ENCODE measurements at regions not wholly inside any gene's neighbourhood (a gene's known extent, or its start where the extent isn't known, plus 50 kb on each side); places are given as distances from the start of the nearest gene placed in this dataset.
"Not testable (repeated sequence)": the region's sequence is repeated elsewhere in the genome, so short reads cannot be mapped to it uniquely, and the experiment has no call there.

DNA sequence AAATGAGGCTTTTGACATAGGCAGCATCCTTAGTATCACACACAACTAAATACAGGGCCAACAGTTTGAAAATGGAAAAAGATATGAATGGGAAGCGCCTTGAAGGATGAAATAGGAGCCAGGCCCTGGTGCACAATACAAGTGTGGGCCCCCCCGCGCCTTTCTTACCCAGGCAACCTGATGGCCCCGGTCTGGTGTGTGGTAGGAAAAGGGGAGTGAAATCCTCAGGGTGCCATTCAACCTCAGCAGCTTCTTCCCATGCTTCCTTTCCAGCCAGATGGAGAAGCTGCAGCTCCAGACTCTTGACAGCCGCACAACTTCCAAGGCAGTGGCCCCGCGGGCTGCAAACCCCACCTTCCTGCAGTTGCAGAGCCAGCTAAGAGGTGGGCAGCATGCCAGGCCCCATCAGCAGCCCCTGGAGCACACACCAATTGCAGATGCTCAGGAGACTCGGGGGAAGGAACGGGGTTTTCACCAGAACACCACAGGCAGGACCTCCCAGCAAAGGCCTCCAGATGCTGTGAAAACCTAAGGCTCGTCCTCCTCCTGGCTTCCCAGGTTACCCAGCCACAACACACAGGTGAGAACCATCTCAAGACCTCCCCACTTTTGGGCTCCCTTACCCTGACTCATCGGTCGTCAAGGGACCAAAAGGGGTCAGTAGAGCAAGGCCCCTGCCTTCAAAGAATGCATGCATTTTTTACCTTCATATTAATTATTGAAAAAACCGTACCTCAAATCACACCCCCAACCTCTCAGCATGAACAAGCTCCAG is 101.6 kb downstream of the CPN2 start:
- DNase-seq (ENCODE audit: low read depth in 2 of 2): no peak

DNA sequence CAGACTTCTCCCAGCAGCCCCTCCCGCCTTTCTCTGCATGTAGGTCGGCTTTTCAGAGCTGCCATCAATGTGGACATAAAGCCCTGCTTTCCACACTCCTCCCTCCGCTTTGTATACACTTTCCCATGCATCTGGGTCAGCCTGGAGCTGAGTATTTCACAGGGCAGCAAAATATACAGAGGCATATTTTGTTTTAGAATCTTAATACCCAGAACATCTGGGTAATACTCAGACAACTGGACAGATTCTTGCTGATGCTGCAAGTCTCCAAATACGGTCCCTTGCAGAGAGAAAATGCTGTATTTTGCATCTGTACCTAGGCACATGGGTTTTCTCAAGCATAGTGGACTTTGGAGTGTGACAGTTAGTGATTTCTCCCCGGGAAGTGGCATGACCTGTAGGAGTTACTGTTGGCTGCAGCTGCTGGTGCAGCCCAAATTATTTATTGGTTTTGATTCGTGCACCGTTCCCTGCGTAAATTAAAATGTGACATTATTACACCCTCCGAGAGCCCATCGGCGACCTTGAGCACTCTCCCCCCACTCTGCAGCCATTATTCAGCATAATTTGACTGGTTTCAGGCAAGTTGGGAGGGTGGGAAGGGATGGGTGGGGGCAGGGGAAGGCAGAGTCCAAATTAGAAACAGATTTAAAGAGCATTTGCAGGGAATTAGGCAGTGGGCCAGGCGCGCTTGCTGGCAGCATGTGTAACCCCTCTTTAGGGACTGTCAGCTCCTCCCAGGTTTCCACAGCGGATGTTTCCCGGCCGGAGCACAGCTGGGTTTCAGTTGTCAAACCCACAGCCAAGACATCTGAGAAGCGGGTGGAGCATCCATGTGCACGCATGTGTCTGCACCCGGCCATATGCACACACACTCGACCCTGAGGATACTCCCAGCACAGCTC is 100.8 kb downstream of the CPN2 start:
- no peak for DNase-seq (ENCODE audit: low read depth in 2 of 2)

DNA sequence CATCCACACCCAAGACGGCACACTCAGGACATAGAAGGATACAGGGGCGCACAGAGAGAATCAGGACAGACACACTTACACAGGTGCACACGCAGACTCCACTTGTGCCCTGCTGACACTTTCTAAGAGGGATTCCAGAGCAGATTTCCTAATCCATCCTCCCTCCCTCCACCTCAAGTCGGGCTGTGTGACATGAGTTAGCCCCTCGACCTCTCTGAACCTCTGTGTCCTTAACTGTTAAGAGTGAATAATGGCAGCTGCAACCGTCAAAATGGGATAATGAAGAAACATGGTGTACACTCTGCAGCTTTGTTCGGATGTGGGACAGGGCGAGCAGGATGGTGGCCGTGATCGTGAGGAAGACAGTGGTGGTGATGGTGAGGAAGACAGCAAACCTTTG is 100.1 kb downstream of the CPN2 start:
- DNase-seq (ENCODE audit: low read depth in 2 of 2): no peak

DNA sequence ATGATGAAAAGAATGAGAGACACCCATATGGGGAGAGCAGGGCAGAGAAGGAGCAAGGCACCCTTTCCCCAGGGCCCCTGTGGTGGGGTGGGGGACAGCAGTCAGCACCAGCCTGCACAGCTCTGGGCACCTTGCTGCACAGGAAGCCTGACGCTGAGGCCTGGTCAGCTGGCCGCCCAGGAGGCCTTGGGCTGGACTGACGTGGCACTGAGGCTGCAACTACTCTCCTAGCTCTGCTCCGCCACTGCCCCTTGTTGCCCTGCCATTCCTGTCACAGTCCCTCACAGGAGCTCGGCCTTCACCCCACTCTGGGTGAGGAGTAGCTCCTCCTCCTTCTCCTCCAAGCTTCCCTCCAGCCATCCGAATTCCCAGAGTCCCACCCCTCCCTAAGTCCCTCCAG is 99.7 kb downstream of the CPN2 start:
- no peak for DNase-seq (ENCODE audit: low read depth in 2 of 2)

DNA sequence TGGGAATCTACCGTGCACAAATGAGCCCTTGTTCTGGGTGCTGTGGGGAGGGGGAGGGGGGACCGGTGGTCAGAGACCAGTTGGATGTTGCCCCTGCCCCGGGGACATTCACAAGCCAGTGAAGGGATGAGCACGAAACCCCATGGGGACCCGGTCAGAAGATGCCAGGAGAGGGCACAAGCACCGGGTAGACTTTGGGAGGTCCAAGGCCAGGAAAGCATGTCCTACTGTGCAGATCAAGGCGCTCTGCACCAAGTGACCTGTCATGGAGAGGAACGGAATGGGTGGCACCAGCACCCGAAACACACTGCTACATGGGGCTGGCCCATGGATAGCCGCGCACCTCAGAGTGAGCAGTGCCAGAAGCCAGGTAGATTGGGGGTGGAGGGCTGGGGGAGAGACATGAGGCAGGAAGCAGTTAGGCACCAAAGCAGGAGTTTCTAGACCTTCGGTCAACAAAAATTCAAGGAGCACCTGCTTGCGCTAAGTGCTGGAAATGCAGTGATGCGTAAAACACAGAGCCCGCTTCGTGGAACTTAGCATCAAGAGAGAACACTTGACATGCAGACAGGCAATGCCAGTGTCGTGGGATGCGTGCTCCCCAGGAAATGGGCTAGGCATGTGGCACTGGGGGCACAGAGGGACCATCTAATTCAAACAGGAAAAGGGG is 99.1 kb downstream of the CPN2 start:
- no peak for DNase-seq (ENCODE audit: low read depth in 2 of 2)

DNA sequence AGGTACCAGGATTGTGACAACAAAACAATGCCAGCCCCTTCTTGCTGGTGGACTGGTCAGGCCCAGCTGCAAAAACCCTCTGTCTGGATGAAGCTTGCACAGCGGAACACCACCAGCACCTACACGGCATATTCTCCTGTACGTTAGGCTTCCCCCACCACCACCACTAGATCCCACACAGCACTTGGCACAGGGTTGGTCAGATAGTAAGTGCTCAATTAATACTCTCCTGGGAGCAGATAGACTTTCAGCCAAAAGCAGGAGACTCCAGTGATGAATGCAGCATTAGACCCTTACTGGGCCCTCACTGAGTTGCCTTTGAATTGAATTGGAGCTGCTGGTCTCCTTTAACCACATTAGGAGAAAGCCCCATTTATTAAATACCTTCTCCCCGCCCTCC is 97.9 kb downstream of the CPN2 start:
- DNase-seq (ENCODE audit: low read depth in 2 of 2): no peak

DNA sequence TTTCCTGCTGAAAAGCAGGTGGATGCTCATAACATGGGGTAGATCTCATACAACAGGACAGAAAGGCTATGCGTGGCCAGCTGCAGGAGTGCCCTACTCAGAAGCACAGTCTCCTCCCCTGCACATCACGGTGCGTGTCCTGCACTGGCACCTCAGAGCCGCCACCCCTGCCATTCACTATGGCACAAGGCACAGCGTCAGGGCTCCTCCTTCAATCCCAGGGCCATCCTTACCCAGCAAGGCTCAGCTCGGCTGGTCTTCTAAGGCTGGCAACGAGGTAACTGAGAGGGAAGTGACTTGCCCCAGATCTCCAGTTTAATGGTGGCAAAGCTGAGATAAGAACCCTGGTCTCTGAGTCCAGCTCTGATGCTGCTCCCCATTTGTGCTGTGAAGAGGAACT is 97.1 kb downstream of the CPN2 start:
- DNase-seq (ENCODE audit: low read depth in 2 of 2): no peak

DNA sequence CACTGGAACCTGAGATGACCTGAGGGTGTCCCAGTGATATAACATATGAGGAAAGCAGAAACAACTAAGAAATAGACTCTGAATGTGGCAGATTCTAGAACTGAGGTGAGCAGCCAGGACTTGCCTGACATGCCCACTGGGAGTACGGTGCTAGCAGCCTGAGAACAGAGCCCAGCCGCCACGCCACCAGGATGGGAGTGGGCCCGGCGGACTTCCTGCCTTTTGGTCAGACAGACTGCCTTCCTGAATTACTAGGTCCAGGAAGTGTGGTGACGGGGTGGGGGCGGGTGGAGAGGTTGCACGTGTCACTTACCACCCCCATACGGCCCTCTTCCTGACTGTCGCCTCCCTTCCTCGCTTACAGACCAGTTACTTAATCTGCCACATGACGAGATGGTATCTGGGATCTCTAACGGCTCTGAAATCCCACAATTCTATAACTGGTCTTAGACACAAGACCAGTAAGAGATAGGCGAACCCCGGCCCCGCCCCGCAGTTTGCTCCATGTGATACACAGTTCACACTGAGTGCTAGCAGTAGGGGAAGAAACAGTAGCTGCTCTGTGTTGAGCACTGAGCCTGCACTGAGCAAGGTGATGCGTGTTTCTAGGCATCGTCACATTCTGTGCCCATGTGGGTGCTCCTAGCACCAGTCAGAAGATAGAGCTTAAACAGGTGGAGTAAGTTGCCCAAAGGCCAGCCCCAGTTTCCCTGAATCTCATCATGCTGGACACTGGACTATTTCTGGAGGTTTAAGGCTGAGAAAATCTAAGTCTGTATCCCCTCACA is 95.7 kb downstream of the CPN2 start:
- peak; percentile 95 to 99 for DNase-seq (ENCODE audit: low read depth in 2 of 2)

DNA sequence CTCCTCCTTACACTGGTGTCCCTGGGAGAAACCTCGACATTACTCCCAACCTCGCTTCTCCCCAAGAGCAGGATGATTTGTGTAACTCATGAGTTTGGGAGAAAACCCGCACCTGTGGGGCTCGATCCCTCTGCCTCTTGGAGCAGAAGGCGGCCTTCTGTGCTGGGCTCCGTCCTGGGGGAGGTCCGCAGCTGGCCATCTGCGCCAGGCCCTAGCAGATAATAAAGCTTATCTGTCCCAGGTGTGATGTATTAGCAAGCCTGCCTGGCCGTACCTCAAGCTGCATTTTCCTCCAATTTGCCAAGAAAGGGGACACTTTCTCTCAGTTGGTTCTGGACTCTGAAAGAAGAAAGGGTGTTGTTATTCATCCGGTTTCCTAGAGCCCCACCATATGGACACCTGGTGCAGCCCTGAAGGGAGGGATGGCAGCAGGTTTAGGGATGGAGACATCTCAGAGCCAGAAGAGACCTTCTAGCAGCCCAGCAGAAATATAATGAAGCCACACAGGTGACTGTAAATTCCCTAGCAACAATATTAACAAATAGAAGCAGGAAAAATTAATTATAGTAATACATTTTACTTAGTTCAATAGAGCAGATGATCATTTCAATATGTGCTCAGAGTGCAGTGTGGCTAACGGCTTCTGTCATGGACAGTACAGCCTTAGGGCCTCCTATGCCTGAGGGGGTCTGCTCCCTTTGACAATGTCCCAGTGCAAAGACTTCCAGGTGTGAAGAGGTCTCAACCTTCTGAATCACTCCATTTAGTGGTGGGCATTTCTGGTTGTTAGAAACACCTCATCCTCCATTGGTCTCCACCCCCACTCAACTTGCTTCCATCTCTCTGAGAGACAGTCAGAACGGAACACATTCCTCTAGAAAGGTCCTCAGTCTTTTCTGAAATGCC is 94.8 kb downstream of the CPN2 start:
- DNase-seq (ENCODE audit: low read depth in 2 of 2): no peak

DNA sequence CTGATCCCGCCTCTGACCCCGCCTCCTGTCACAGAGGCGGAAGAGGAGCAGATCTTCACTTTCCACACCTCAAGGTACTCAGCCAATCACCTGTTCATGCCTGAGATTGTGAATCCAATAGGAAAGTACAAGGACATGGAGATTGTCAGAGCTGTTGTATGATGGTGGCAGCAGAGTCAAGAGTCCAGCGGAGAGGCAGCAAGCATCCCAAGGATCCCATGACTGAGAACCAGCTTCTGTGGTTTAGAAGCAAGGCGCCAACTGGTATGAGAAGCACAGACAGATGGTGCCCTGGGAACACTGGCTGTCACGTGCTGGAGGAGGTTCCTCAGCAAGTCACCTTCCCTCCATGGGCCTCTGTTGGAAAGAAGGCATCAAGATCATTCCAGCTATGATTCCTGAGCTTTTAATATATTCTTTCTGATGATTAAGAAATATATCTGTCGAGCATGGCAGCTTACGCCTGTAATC is 93.9 kb downstream of the CPN2 start:
- no peak for DNase-seq (ENCODE audit: low read depth in 2 of 2)

DNA sequence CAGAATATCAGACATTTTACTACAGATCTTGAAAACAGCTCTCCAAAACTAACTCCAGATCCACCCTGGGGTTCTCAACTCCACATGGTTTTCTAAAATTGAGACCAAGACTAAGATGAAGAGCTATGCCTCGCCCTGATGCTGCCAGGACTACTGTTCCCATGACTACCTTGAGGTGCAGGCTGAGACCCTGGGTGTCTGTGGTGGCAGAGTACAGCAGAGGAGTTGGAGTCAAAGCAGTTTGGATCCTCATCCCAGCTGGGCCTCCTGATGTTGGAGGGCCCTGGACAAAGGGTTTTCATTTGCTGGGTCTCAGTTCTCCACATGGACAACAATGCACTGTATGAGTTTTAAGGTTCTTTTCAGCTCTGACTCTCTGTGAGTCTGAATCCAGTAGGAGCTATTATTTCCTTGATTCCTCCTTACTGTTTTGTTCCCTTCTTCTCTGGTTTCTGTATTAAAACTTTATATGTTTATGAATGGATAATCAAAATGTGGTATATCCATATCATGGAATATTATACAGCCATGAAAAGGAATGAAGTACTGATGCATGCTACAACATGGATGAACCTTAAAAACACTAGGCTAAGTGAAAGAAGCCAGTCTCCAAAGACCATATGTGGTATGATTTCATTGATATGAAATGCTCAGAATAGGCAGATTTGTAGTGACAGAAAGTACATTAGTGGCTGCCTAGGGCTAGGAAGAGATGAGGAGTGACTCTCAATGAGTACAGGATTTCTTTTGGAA is 93.0 kb downstream of the CPN2 start:
- DNase-seq (ENCODE audit: low read depth in 2 of 2): no peak

DNA sequence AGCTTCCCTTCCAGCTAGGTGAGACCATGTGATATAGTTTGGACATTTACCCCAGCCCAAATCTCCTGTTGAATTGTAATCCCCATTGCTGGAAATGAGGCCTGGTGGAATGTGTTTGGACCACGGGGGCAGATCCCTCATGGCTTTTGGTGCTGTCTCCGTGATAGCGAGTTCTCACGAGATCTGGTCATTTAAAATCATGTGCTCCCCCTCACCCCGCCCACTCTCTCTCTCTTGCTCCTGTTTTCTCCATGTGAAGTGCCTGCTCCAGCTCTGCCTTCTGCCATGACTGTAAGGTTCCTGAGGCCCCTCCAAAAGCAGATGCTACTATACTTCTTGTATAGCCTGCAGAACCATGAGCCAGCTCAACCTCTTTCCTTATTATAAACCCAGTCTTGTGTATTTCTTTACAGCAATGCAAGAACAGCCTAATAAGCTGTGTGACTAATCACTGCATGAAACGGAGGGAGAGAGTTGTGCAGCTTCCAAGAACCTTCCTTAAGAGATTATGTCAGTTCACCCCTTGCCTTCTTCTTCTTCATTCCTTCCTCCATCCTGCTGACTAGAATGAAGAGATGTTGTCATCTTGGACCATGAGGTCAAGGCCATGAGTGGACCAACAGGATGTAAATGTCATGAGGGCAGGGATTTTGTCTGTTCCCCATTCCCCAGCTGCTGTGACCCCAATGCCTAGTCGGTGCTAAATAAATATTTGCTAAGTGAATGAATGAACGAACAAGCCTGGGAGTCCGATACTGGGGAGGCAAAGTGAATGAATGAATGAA is 91.0 kb downstream of the CPN2 start:
- no peak for DNase-seq (ENCODE audit: low read depth in 2 of 2)

DNA sequence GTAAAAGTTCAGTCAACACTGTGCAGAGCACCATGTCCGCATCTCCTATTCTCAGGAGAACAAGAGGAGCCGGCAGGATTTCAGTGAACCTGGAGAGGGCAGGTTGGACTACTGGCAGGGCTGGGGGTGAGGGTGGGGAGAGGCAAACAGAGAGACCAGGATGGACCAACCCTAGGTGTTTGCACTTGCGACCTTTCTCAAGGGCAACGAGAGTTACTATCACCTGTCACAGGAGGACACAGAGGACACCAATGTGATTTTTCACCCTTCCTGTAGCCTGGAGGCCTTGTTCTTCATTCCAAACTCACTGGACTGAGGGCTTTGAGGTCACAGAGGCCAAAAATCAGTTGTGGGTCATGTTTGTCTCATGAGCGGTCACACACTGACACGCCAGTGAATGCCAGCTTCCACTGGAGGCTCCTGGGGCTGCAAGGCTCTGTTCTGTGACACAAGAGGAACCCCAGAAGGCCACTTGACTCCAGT is 89.5 kb downstream of the CPN2 start:
- no peak for DNase-seq (ENCODE audit: low read depth in 2 of 2)

DNA sequence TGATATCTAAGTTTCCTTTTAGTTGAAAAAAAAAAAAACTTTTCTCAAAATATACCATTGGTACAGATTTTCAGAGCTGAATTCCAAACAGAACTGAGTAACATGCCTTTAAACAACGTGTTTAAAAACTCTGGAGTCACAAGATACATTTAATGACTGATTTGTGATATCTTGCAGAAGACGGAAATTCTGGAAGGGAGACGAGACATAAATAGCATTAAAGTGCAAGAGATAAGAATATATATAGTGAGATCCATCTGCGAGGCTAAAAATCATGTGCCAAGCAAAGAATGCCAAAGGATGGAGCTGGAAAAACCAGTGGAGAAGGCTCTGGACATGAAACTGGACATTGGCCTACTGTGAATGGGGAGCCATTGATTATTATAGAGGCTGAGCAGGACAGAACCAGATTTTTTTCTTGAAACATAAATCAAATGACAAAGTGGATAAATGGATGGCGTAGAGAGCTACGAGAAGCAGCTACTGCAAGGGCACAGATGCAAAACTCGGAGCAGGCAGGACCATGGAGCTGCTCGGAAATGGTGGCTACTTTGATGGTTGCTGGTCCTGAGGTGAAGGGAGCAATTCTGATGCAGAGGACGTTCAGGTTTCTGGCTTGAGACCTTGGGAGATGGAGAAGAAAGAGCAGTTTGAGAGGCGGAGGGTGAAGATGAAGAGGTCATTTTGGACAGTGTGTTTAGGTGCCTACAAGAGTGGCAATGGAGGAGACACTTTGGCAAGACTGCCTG is 88.8 kb downstream of the CPN2 start:
- no peak for DNase-seq (ENCODE audit: low read depth in 2 of 2)

DNA sequence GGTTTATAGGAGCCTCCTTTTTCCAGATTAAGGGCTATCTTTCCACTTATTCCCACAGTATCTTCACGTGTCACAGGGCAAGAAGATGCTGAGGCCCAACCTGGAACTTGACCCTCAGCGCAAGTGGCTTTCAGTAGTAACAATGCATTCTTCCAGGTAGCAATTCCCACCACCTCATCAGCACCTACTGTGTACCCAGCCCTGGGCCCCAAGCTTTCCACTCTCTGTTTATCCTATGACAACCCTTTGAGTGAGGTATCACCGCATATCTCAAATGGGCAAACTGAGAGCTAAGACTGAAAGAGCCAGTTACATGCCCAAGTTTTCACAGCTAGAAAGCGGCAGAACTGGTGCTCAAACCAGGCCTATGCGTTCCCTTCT is 88.2 kb downstream of the CPN2 start:
- DNase-seq (ENCODE audit: low read depth in 2 of 2): no peak

DNA sequence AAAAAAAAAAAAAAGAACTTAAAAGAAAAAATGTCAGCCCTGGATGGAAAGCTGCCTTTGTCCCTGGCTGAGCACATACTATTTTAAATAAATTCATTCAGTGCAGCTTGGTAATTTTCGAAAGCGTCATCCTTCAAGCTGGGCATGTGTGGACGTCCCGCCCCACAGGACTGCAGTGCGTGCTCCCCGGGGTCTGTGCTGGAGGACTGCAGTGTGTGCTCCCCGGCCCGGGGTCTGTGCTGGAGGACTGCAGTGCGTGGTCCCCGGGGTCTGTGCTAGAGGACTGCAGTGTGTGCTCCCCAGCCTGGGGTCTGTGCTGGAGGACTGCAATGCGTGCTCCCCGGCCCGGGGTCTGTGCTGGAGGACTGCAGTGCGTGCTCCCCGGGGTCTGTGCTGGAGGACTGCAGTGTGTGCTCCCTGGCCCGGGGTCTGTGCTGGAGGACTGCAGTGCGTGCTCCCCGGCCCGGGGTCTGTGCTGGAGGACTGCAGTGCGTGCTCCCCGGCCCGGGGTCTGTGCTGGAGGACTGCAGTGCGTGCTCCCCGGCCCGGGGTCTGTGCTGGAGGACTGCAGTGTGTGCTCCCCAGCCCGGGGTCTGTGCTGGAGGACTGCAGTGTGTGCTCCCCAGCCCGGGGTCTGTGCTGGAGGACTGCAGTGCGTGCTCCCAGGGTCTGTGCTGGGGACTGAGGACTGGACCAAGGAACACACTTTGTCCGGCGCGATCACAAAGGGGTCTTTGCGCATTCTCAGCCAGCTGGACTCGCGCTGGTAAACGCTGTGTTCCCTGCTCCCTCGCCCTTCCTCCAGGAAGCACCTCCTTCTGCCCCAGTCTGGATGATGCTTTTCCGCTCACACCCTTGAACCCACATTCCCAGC is 86.3 kb downstream of the CPN2 start:
- not testable (repeated sequence) for DNase-seq (ENCODE audit: low read depth in 2 of 2)

DNA sequence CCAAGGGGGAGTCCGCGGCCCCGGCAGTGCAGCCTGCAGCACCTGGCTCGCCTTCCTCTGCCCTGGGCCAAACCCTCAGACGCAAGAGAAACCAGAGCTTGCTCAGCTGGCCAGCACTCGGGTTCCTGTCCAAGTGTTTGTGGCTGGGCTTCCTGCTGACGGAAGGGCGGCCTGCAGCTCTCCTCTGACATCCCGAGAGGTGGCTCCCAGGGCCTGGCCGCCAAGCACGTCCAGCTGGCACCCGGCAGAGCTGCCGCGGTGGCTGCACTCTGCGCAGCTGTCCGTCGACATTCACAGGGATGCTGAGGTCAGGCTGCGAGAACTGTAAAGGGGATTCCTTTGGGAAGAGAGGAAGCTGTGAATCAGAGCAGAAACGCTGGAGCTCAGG is 85.6 kb downstream of the CPN2 start:
- peak; percentile 95 to 100 for DNase-seq (ENCODE audit: low read depth in 2 of 2)

All from dermis microvascular lymphatic vessel endothelial cell (primary cell).